ENCODE measurements at regions not wholly inside any gene's neighbourhood (a gene's known extent, or its start where the extent isn't known, plus 50 kb on each side); places are given as distances from the start of the nearest gene placed in this dataset.

GRCh38 chr6:74182992-74183391, 487.0 kb downstream of the CD109 start:
- TF ChIP-seq POLR2AphosphoS5 (IDR thresholded peaks at IDR 0.05; ENCODE audit: low read depth, low read length) (no peak), SIN3A (IDR thresholded peaks at IDR 0.05; ENCODE audit: borderline replicate concordance, insufficient read depth, low read length) (no peak)

GRCh38 chr6:74181471-74181870, 485.5 kb downstream of the CD109 start:
- TF ChIP-seq FOXP2 (optimal IDR thresholded peaks at IDR 0.05; ENCODE audit: borderline replicate concordance, extremely low read depth, extremely low read length, insufficient read depth) (no peak), SIN3A (IDR thresholded peaks at IDR 0.05; ENCODE audit: borderline replicate concordance, insufficient read depth, low read length) (no peak), REST (IDR thresholded peaks at IDR 0.05; ENCODE audit: insufficient read depth in 1 of 2, low read depth in 2 of 2, low read length in 2 of 2) (no peak), POLR2AphosphoS5 (IDR thresholded peaks at IDR 0.05; ENCODE audit: low read depth, low read length) (no peak), TAF1 (IDR thresholded peaks at IDR 0.05; ENCODE audit: borderline replicate concordance, insufficient read depth, low read length) (no peak)

- TF ChIP-seq SIN3A (IDR thresholded peaks at IDR 0.05; ENCODE audit: borderline replicate concordance, insufficient read depth, low read length) (no peak), POLR2AphosphoS5 (IDR thresholded peaks at IDR 0.05; ENCODE audit: low read depth, low read length) (no peak), TAF1 (IDR thresholded peaks at IDR 0.05; ENCODE audit: borderline replicate concordance, insufficient read depth, low read length) (no peak), REST (IDR thresholded peaks at IDR 0.05; ENCODE audit: insufficient read depth in 1 of 2, low read depth in 2 of 2, low read length in 2 of 2) (no peak), FOXP2 (optimal IDR thresholded peaks at IDR 0.05; ENCODE audit: borderline replicate concordance, extremely low read depth, extremely low read length, insufficient read depth) (no peak)
Measured at GRCh38 chr6:74177506-74177905, 481.5 kb downstream of the CD109 start.

GRCh38 chr6:74170118-74170517, 474.1 kb downstream of the CD109 start:
- TF ChIP-seq REST (IDR thresholded peaks at IDR 0.05; ENCODE audit: insufficient read depth in 1 of 2, low read depth in 2 of 2, low read length in 2 of 2) (no peak), SIN3A (IDR thresholded peaks at IDR 0.05; ENCODE audit: borderline replicate concordance, insufficient read depth, low read length) (no peak), FOXP2 (optimal IDR thresholded peaks at IDR 0.05; ENCODE audit: borderline replicate concordance, extremely low read depth, extremely low read length, insufficient read depth) (no peak), TAF1 (IDR thresholded peaks at IDR 0.05; ENCODE audit: borderline replicate concordance, insufficient read depth, low read length) (no peak), POLR2AphosphoS5 (IDR thresholded peaks at IDR 0.05; ENCODE audit: low read depth, low read length) (no peak)

GRCh38 chr6:74167976-74168375, 472.0 kb downstream of the CD109 start:
- TF ChIP-seq FOXP2 (optimal IDR thresholded peaks at IDR 0.05; ENCODE audit: borderline replicate concordance, extremely low read depth, extremely low read length, insufficient read depth): no peak
- TF ChIP-seq REST (IDR thresholded peaks at IDR 0.05; ENCODE audit: insufficient read depth in 1 of 2, low read depth in 2 of 2, low read length in 2 of 2): no peak
- TF ChIP-seq SIN3A (IDR thresholded peaks at IDR 0.05; ENCODE audit: borderline replicate concordance, insufficient read depth, low read length): no peak
- TF ChIP-seq TAF1 (IDR thresholded peaks at IDR 0.05; ENCODE audit: borderline replicate concordance, insufficient read depth, low read length): no peak
- no peak for TF ChIP-seq POLR2AphosphoS5 (IDR thresholded peaks at IDR 0.05; ENCODE audit: low read depth, low read length)

Measured in PFSK-1 (cell line).